Prostate gland (tissue), 2 donors: ENCODE measurements at regions not wholly inside any gene's neighbourhood (a gene's known extent, or its start where the extent isn't known, plus 50 kb on each side); places are given as distances from the start of the nearest gene placed in this dataset.

ENCODE experiments used
- DNase-seq: peaks from one replicate; pipeline ENCODE4 v3.0.0-alpha.2; 2019; ENCODE audit warnings: low spot score
- H3K27ac ChIP-seq, 2 donors: fragments of 200-600 bp; sonication (generic); 2 replicates each; pipeline ENCODE4 v1.5.1; 2017 to 2019
- H3K27me3 ChIP-seq: fragments of 200-600 bp; sonication (generic); replicated peaks from 2 replicates; pipeline ENCODE4 v1.5.1; 2019; ENCODE audit not compliant: insufficient read depth
- H3K36me3 ChIP-seq, 2 donors: fragments of 200-600 bp; sonication (generic); 1 replicate in 1 of 2; 2 replicates in 1 of 2; pipeline versions ENCODE4 v1.5.1 to v1.8.1; 2017 to 2019
- H3K4me1 ChIP-seq: fragments of 200-600 bp; sonication (generic); replicated peaks from 2 replicates; pipeline ENCODE4 v1.5.1; 2019
- H3K4me3 ChIP-seq, 2 donors: fragments of 200-600 bp; sonication (generic); 2 replicates each; pipeline ENCODE4 v1.5.1; 2017 to 2019
- H3K9me3 ChIP-seq: fragments of 200-600 bp; sonication (generic); 2 replicates; pipeline ENCODE4 v1.5.1; 2017
- CTCF ChIP-seq, 4 experiments: fragments of 200-600 bp in 2 of 4; fragments of 450-650 bp in 2 of 4; sonication (generic) in 2 of 4; IDR thresholded peaks; 1 replicate in 3 of 4; 2 replicates in 1 of 4; pipeline ENCODE4 v1.5.1; 2016 to 2019; ENCODE audit warnings: antibody characterized with exemption in 4 of 4, mild to moderate bottlenecking in 2 of 4, moderate library complexity in 2 of 4
- POLR2A ChIP-seq: fragments of 450-650 bp; IDR thresholded peaks from one replicate; pipeline ENCODE4 v1.6.1; 2016; ENCODE audit warnings: antibody characterized with exemption, mild to moderate bottlenecking
- POLR2AphosphoS5 ChIP-seq: sonication (generic); formaldehyde crosslinking; IDR thresholded peaks from one replicate; pipeline ENCODE4 v1.6.1; 2017; ENCODE audit warnings: antibody characterized with exemption
- WGBS: methylation state at CpG from one replicate; pipeline ENCODE4 v1.1.5; 2018; 5-methylcytosine and 5-hydroxymethylcytosine counted together
- intact Hi-C: fragments of 100-400 bp; cut with DNase I; formaldehyde crosslinking; loops from one replicate; pipeline ENCODE4 v1.14.2; 2022

- no peaks in the 10 kb centered on the region for H3K27me3 ChIP-seq
- no peaks in the 10 kb centered on the region for H3K36me3 ChIP-seq
- H3K4me1 ChIP-seq: no peaks in the 10 kb centered on the region
- H3K9me3 ChIP-seq: no peaks in the 10 kb centered on the region
- H3K4me3 ChIP-seq: no peak overlapping the region
- TF ChIP-seq POLR2A (no peak), POLR2AphosphoS5 (no peak), CTCF (IDR thresholded peaks at IDR 0.05) (no peak)
- H3K27ac ChIP-seq: no peak overlapping the region
- intact Hi-C loops: no loop called here
- WGBS: 55% methylated on average over 13 of the region's 13 CpGs
- no peak for DNase-seq
These were observed 119.0 kb downstream of the NKX6-1 start for GRCh38 chr4:84379917-84380641.

GRCh38 chr4:84378983-84379382 is 120.1 kb downstream of the NKX6-1 start:
- Histone ChIP-seq H3K4me1 (no peaks in the 10 kb centered on the region), H3K9me3 (no peaks in the 10 kb centered on the region), H3K27ac (no peak overlapping the region), H3K36me3 (no peaks in the 10 kb centered on the region), H3K27me3 (no peaks in the 10 kb centered on the region), H3K4me3 (no peak overlapping the region)
- WGBS: 23% methylated on average over 4 of the region's 4 CpGs
- DNase-seq: no peak
- intact Hi-C loops: no loop called here
- no peak for TF ChIP-seq POLR2A

GRCh38 chr4:84378356-84378755 is 120.7 kb downstream of the NKX6-1 start:
- Histone ChIP-seq H3K27me3 (no peaks in the 10 kb centered on the region), H3K4me1 (no peaks in the 10 kb centered on the region), H3K36me3 (no peaks in the 10 kb centered on the region), H3K27ac (no peak overlapping the region), H3K9me3 (no peaks in the 10 kb centered on the region), H3K4me3 (no peak overlapping the region)
- no peak for DNase-seq
- WGBS: 61% methylated on average over 5 of the region's 5 CpGs
- intact Hi-C loops: no loop called here
- TF ChIP-seq POLR2AphosphoS5 (no peak), POLR2A (no peak), CTCF (IDR thresholded peaks at IDR 0.05) (no peak)

- 85% methylated on average over 2 of the region's 2 CpGs for WGBS
- no peak for DNase-seq
- no peaks in the 10 kb centered on the region for H3K9me3 ChIP-seq
- no peak for TF ChIP-seq POLR2AphosphoS5
- TF ChIP-seq CTCF (IDR thresholded peaks at IDR 0.05): no peak
- TF ChIP-seq POLR2A: no peak
- H3K4me3 ChIP-seq: no peak overlapping the region
- intact Hi-C loops: no loop called here
- H3K36me3 ChIP-seq: no peaks in the 10 kb centered on the region
- H3K27ac ChIP-seq: no peak overlapping the region
- no peaks in the 10 kb centered on the region for H3K4me1 ChIP-seq
- no peaks in the 10 kb centered on the region for H3K27me3 ChIP-seq
These were observed 132.2 kb downstream of the NKX6-1 start for GRCh38 chr4:84366907-84367306.

GRCh38 chr4:84366161-84366560 is 132.9 kb downstream of the NKX6-1 start:
- no peaks in the 10 kb centered on the region for H3K36me3 ChIP-seq
- no peaks in the 10 kb centered on the region for H3K9me3 ChIP-seq
- WGBS: 27% methylated on average over 3 of the region's 3 CpGs
- no peak for DNase-seq
- intact Hi-C loops: no loop called here
- no peak for TF ChIP-seq CTCF (IDR thresholded peaks at IDR 0.05)
- no peak for TF ChIP-seq POLR2A
- no peak for TF ChIP-seq POLR2AphosphoS5
- H3K4me1 ChIP-seq: no peaks in the 10 kb centered on the region
- H3K4me3 ChIP-seq: no peak overlapping the region
- H3K27ac ChIP-seq: no peak overlapping the region
- H3K27me3 ChIP-seq: no peaks in the 10 kb centered on the region
